Karpas-422 (cell line): ENCODE measurements at regions not wholly inside any gene's neighbourhood (a gene's known extent, or its start where the extent isn't known, plus 50 kb on each side); places are given as distances from the start of the nearest gene placed in this dataset.
A peak's percentile ranks its signal among the peaks of the same experiment; 100 is the strongest.
"Not testable (repeated sequence)": the region's sequence is repeated elsewhere in the genome, so short reads cannot be mapped to it uniquely, and the experiment has no call there.

Source experiments
- DNase-seq: peaks from one replicate; pipeline ENCODE4 v3.0.0-alpha.2; 2015
- H2AFZ ChIP-seq: fragments of 200-600 bp; sonication (generic); 2 replicates; pipeline ENCODE4 v1.6.1; 2014; ENCODE audit warnings: antibody characterized with exemption, low read length, mixed read lengths
- H3K27ac ChIP-seq: fragments of 200-600 bp; sonication (generic); 2 replicates; pipeline ENCODE4 v1.5.1; 2014; ENCODE audit warnings: mild to moderate bottlenecking, low read length, moderate library complexity
- H3K27me3 ChIP-seq: fragments of 200-600 bp; sonication (generic); 2 replicates; pipeline ENCODE4 v1.6.1; 2014; ENCODE audit warnings: low read length, mixed read lengths
- H3K36me3 ChIP-seq: fragments of 200-600 bp; sonication (generic); 2 replicates; pipeline ENCODE4 v1.6.1; 2014; ENCODE audit warnings: low read length, mixed read lengths; ENCODE audit not compliant: insufficient read depth
- H3K4me1 ChIP-seq: fragments of 200-600 bp; sonication (generic); 2 replicates; pipeline ENCODE4 v1.6.1; 2014; ENCODE audit warnings: mild to moderate bottlenecking, low read length, mixed read lengths
- H3K4me2 ChIP-seq: fragments of 200-600 bp; sonication (generic); 2 replicates; pipeline ENCODE4 v1.6.1; 2014; ENCODE audit warnings: low read length, low read depth, mild to moderate bottlenecking; ENCODE audit not compliant: poor library complexity, severe bottlenecking
- H3K4me3 ChIP-seq: fragments of 200-600 bp; sonication (generic); 2 replicates; pipeline ENCODE4 v1.5.1; 2014; ENCODE audit warnings: mild to moderate bottlenecking, antibody characterized with exemption, low read length, mixed read lengths
- H3K79me2 ChIP-seq: fragments of 200-600 bp; sonication (generic); 2 replicates; pipeline ENCODE4 v1.6.1; 2014; ENCODE audit warnings: mild to moderate bottlenecking, low read length, mixed read lengths
- H3K9ac ChIP-seq: fragments of 200-600 bp; sonication (generic); 2 replicates; pipeline ENCODE4 v1.6.0; 2014; ENCODE audit warnings: low read length
- H3K9me2 ChIP-seq: fragments of 200-600 bp; sonication (generic), shearing (Covaris generic); replicated peaks from 2 replicates; pipeline ENCODE4 v1.6.0; 2014; ENCODE audit warnings: mild to moderate bottlenecking, low read length, moderate library complexity; ENCODE audit not compliant: insufficient read depth
- H3K9me3 ChIP-seq: fragments of 300-700, 200-600 bp; sonication (generic); 2 replicates; pipeline ENCODE4 v1.6.1; 2014; ENCODE audit warnings: low read length, mixed read lengths
- H4K20me1 ChIP-seq: fragments of 200-600 bp; sonication (generic); 2 replicates; pipeline ENCODE4 v1.6.1; 2014; ENCODE audit warnings: mild to moderate bottlenecking, antibody characterized with exemption, low read length, low read depth; ENCODE audit not compliant: insufficient read depth

- not testable (repeated sequence) for H3K79me2 ChIP-seq, H3K9me2 ChIP-seq, H3K27me3 ChIP-seq, H3K4me2 ChIP-seq, H3K9ac ChIP-seq, DNase-seq, H3K36me3 ChIP-seq, H4K20me1 ChIP-seq, H3K9me3 ChIP-seq, H3K4me3 ChIP-seq, H2AFZ ChIP-seq, H3K27ac ChIP-seq, H3K4me1 ChIP-seq
Measured at GRCh38 chr2:111584540-111584939, 299.5 kb downstream of the ANAPC1 start.

DNA sequence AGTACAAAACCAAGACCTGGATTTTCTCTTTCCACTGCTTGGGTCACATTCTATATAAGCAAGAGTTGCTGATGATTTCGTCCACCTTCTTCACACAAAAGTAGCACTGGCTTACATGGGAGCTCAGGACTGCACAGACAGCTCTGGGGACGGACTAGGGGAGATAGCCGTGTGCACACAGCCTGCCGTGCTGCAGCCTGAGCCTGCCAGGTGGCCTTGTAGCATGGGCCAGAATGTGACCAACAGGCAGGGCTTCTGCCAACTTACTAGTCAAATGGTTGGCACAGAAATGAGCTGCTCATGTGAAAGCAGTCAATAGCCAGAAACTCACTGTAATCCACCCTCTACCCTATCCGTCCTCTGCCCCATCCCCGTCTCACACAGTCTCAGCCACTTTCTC is 299.0 kb downstream of the ANAPC1 start:
- not testable (repeated sequence) for H3K27me3 ChIP-seq, H3K9me2 ChIP-seq, H2AFZ ChIP-seq, H4K20me1 ChIP-seq, H3K9me3 ChIP-seq, DNase-seq, H3K9ac ChIP-seq, H3K36me3 ChIP-seq, H3K27ac ChIP-seq, H3K4me3 ChIP-seq, H3K79me2 ChIP-seq, H3K4me1 ChIP-seq, H3K4me2 ChIP-seq

DNA sequence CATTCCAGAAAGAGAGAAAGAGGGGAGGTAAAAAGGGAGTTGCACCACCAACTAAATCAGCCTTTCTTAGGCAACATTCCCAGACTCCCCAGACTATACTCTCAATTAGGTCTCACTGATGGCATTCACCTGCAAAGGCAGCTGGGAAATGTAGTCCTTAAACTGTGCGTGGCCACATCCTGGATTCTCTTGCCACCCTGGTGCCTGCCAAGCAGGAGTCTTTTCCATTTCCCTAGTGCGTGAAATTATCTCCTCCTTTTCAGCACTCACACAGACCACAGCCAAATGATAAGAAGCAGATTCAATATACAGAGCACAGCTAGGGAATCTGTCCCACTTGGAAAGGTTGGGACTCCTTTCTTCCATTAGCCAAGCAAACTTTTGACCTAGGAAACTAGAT is 298.0 kb downstream of the ANAPC1 start:
- not testable (repeated sequence) for H2AFZ ChIP-seq, H3K4me1 ChIP-seq, H3K79me2 ChIP-seq, H3K36me3 ChIP-seq, H3K27ac ChIP-seq, DNase-seq, H3K9me2 ChIP-seq, H3K4me3 ChIP-seq, H3K9ac ChIP-seq, H4K20me1 ChIP-seq, H3K27me3 ChIP-seq, H3K9me3 ChIP-seq, H3K4me2 ChIP-seq

GRCh38 chr2:111595072-111595471 is 288.9 kb downstream of the ANAPC1 start:
- not testable (repeated sequence) for H3K79me2 ChIP-seq, H3K36me3 ChIP-seq, H2AFZ ChIP-seq, H3K27ac ChIP-seq, H3K27me3 ChIP-seq, H3K9me2 ChIP-seq, H3K9me3 ChIP-seq, H4K20me1 ChIP-seq, H3K4me1 ChIP-seq, H3K9ac ChIP-seq, DNase-seq, H3K4me3 ChIP-seq, H3K4me2 ChIP-seq

GRCh38 chr2:111596808-111597705 is 286.9 kb downstream of the ANAPC1 start:
- not testable (repeated sequence) for H3K9me2 ChIP-seq, H2AFZ ChIP-seq, H3K4me3 ChIP-seq, H3K4me1 ChIP-seq, H3K36me3 ChIP-seq, H3K79me2 ChIP-seq, H3K9me3 ChIP-seq, H3K9ac ChIP-seq, H3K27ac ChIP-seq, H3K4me2 ChIP-seq, H4K20me1 ChIP-seq, H3K27me3 ChIP-seq
- peak; percentile 37 for DNase-seq

GRCh38 chr2:111598944-111599343 is 285.0 kb downstream of the ANAPC1 start:
- peak; percentile 32 for DNase-seq
- H2AFZ ChIP-seq, H3K36me3 ChIP-seq, H4K20me1 ChIP-seq, H3K9me2 ChIP-seq, H3K9ac ChIP-seq, H3K4me1 ChIP-seq, H3K79me2 ChIP-seq, H3K9me3 ChIP-seq, H3K27ac ChIP-seq, H3K27me3 ChIP-seq, H3K4me2 ChIP-seq, H3K4me3 ChIP-seq: not testable (repeated sequence)

DNA sequence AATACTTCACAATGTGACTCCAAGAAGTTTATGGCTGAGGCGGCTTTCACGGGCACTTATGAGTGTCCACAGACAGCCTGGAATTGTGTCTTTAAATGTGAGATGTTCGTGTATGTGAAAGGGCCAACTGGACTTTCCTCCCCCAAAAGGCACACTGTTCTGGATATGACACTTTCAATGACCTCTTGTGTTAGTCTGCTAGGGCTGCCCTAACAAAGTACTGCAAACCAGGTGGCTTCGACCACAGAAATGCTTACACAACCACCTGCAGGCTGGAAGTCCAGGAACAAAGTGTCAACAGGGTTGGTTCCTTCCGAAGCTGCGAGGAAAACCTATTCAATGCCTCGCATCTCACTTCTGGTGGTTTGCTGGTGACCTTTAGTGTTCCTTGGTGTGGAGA is 281.7 kb downstream of the ANAPC1 start:
- H3K4me3 ChIP-seq, H3K27me3 ChIP-seq, DNase-seq, H4K20me1 ChIP-seq, H2AFZ ChIP-seq, H3K9ac ChIP-seq, H3K9me2 ChIP-seq, H3K9me3 ChIP-seq, H3K4me2 ChIP-seq, H3K36me3 ChIP-seq, H3K79me2 ChIP-seq, H3K4me1 ChIP-seq, H3K27ac ChIP-seq: not testable (repeated sequence)

- not testable (repeated sequence) for H2AFZ ChIP-seq, H3K4me1 ChIP-seq, H3K9ac ChIP-seq, H3K9me2 ChIP-seq, DNase-seq, H3K27me3 ChIP-seq, H3K36me3 ChIP-seq, H3K4me2 ChIP-seq, H3K79me2 ChIP-seq, H3K4me3 ChIP-seq, H3K27ac ChIP-seq, H4K20me1 ChIP-seq, H3K9me3 ChIP-seq
Measured at GRCh38 chr2:111605798-111606197, 278.2 kb downstream of the ANAPC1 start.

- H3K4me2 ChIP-seq, H3K79me2 ChIP-seq, H2AFZ ChIP-seq, H3K27ac ChIP-seq, H3K4me1 ChIP-seq, H3K9me2 ChIP-seq, H3K4me3 ChIP-seq, H3K27me3 ChIP-seq, H4K20me1 ChIP-seq, H3K9ac ChIP-seq, DNase-seq, H3K36me3 ChIP-seq, H3K9me3 ChIP-seq: not testable (repeated sequence)
Measured at GRCh38 chr2:111606632-111607031, 277.4 kb downstream of the ANAPC1 start.
